GM23338 (cell line): ENCODE measurements at regions not wholly inside any gene's neighbourhood (a gene's known extent, or its start where the extent isn't known, plus 50 kb on each side); places are given as distances from the start of the nearest gene placed in this dataset.

Experiments used
- EZH2 ChIP-seq: fragments of 200-600 bp; sonication (generic); IDR thresholded peaks from one replicate; pipeline ENCODE4 v1.8.0; 2017; ENCODE audit warnings: antibody characterized with exemption, mild to moderate bottlenecking, low read depth; ENCODE audit not compliant: unreplicated experiment
- POLR2AphosphoS5 ChIP-seq: IDR thresholded peaks from 2 replicates; pipeline ENCODE4 v1.6.1; 2016; ENCODE audit warnings: antibody characterized with exemption, low read depth
- TF ChIP-seq, protein P1 (sequence below), 2 experiments: fragments of 200-600 bp in 1 of 2; sonication (generic) in 1 of 2; conservative IDR thresholded peaks; 2 replicates each; pipeline versions ENCODE4 v1.5.1 to v1.6.1; 2016 to 2017; ENCODE audit warnings: antibody characterized with exemption in 2 of 2, low read depth in 2 of 2, mild to moderate bottlenecking in 2 of 2, moderate library complexity in 1 of 2

DNA sequence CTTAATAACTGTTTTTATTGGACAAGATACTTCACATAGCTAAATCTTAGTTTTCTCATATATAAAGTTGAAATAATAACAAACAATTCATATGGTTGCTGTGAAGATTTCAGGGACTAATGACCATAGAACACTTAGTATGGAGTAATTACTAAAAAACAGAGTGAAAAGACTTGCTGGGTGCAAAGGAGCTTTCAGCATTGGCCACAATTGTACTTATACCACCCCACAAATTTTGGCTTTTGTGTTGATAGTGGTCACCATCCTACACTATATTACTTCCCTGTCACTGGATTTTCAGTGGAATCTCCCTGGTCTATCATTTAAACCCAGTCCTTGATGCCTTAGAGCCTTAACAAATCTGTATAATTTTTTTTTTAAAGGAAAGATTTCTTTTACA, 398.6 kb upstream of the EPHA7 start:
- TF ChIP-seq, protein P1, sequence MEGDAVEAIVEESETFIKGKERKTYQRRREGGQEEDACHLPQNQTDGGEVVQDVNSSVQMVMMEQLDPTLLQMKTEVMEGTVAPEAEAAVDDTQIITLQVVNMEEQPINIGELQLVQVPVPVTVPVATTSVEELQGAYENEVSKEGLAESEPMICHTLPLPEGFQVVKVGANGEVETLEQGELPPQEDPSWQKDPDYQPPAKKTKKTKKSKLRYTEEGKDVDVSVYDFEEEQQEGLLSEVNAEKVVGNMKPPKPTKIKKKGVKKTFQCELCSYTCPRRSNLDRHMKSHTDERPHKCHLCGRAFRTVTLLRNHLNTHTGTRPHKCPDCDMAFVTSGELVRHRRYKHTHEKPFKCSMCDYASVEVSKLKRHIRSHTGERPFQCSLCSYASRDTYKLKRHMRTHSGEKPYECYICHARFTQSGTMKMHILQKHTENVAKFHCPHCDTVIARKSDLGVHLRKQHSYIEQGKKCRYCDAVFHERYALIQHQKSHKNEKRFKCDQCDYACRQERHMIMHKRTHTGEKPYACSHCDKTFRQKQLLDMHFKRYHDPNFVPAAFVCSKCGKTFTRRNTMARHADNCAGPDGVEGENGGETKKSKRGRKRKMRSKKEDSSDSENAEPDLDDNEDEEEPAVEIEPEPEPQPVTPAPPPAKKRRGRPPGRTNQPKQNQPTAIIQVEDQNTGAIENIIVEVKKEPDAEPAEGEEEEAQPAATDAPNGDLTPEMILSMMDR (conservative IDR thresholded peaks at IDR 0.05; ENCODE audit: low read depth in 2 of 2), result no peak
- TF ChIP-seq EZH2 (no peak), POLR2AphosphoS5 (no peak)
